Suppressor macrophage treated with lipopolysaccharide for 1 hour (primary cell): ENCODE measurements at regions not wholly inside any gene's neighbourhood (a gene's known extent, or its start where the extent isn't known, plus 50 kb on each side); places are given as distances from the start of the nearest gene placed in this dataset.
"Not testable (repeated sequence)": the region's sequence is repeated elsewhere in the genome, so short reads cannot be mapped to it uniquely, and the experiment has no call there.

Source experiments
- DNase-seq, 3 donors: peaks; one replicate each; pipeline ENCODE4 v3.0.0-alpha.2; 2020 to 2022

DNA sequence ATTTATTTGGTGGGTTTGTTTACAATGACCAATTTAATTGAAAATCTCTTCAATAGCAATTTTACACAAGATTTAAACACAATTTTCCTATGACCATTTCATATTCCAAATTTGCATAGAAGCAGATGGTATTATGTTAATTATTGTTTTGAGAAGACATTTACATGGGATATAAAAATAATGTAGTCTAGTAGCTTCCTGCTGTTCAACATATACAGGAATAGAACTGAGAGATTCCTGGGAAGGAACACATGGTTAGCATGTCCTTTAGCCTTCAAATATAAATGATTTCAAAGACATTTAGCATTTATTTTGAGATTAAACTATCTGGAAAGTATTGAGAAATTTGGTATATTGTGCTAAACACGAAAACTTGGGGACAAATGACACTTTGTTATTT lies 129.6 kb downstream of the KCNE4 start:
- no peak for DNase-seq

DNA sequence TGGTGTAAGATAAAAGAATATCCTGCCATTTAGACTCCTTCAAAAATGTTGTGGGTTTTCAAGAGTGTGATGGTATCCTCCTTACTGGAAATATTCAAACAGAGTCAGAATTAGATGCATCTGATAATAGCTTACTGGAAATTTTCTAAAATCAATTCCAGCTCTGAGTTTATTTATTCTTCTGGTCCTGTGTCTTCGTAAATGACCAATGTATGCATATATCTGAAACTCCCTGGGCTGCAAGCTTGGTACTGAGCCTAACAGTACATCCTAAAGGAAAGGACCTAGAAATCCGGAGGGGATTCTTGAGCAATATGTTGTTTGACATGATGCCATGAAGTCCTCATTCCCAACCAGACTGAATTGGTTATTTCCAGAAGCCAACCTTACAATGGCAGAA lies 130.4 kb downstream of the KCNE4 start:
- no peak for DNase-seq

DNA sequence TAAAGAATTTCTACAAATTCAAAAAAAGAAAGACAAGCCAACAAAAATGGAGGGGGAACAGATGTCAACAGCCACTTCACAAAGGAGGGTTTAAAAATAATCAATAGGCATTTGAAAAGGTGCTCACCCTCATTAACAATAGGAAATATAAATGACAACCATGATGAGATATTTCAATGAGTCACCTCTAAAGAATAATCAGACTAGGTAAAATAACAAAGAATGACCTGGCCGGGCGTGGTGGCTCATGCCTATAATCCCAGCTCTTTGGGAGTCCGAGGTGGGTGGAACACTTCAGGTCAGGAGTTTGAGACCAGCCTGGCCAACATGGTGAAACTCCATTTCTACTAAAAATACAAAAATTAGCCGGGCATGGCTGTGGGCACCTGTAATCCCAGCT lies 133.6 kb downstream of the KCNE4 start:
- no peak for DNase-seq

DNA sequence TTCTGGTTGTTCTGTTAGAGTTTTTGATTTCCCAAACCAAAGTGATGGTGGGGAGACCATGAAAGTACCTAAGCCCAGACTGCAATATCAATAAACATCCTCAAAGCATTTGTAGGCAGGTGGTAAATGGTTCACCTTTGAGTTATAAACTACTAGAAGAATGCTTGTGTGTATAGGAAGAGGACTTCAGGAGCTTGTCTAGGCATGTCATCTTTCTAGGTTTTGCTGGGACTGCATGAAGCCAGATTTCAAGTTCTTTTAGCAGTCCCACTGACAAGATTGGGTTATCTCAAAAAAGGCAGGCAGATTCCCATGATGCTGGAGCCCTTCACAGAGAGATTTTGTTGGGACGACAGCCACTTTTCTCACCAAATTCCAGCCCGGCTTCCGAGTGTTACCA lies 135.3 kb downstream of the KCNE4 start:
- DNase-seq, result no peak

DNA sequence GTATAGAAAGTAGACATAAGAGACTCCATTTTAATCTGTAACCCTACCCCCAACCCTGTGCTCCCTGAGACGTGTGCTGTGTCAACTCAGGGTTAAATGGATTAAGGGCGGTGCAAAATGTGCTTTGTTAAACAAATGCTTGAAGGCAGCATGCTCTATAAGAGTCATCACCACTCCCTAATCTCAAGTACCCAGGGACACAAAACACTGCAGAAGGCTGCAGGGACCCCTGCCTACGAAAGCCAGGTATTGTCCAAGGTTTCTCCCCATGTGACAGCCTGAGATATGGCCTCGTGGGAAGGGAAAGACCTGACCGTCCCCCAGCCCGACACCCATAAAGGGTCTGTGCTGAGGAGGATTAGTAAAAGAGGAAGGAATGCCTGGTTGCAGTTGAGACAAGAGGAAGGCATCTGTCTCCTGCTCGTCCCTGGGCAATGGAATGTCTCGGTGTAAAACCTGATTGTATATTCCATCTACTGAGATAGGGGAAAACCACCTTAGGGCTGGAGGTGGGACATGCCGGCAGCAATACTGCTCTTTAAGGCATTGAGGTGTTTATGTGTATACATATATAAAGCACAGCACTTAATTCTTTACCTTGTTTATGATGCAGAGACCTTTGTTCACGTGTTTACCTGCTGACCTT lies 138.7 kb downstream of the KCNE4 start:
- DNase-seq, result not testable (repeated sequence)

DNA sequence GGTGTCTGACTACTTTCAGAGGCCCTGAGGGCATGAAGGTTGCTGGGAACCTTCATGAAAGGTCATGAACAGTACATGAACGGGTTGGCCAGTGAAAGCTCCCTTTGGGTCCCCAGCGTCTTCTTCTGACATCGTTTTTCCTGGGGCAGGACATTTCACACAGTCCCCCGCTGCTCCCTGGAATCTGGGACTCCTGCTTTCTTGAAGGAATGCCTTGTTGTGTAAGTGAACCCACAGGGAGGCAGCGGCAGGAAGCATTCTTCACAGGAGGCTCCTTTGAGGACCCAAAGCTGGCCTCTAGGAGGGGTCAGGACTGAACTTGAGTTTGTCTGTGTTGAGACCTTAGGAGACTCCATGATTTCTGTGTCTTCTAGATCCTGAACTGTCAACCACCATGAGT lies 144.3 kb downstream of the KCNE4 start:
- no peak for DNase-seq

DNA sequence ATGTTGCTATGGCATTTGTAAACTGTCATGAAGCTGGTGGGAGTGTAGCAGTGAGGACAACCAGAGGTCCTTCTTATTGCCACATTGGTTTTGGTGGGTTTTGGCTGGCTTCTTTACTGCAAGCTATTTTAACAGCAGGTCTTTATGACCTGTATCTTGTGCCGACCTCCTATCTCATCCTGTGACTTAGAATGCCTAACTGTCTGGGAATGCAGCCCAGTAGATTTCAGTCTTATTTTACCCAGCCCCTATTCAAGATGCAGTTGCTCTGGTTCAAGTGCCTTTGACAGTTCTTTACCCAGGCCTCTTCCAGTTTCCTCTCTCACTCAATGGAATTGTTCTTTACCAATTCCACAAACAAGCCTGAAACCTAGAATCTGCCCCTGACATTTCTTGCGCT lies 145.1 kb downstream of the KCNE4 start:
- no peak for DNase-seq

DNA sequence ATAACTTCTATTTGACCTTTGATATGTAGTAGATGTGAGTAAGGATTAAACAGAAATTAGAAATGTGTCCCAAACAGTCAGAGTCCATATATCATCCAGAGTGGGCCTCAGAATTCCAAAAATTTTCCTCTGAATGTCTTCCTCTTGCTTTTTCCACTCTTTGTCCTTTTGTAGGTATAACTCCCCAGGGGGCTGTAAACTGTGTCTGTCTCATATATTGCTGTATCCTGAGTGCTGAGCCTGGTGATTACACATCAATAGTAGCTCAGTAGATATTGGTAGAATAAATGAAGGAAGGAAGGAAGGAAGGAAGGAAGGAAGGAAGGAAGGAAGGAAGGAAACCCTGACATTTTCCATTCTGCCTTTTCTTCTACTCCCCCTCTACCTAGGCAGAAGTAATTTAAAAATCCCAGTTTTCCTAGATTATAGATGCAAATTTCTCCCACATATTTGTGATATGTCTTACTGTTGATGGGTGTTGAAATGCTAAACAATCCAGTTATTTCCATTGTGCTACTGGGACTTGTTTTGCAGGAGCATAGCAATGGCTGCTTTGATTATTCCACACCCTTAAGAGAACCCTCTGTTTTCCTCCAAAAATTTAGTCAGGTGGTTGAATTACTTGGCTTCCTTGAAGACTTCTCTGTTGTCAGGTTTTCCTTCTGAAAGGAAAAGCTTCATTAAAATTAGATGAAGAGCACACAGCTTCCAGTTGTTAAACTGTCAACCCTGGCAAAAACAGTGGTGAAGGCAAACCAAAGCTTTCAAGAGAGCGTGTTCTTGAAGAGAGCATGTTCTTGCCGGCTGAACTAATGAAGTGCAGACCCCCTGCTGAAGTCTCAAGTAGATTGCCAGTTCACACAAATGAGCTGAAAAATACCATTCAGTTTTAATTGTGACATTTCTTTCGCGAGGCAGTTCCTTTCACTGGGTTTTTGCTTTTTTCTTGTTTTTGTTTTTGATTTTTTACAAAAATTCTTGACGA lies 147.8 kb downstream of the KCNE4 start:
- no peak for DNase-seq

DNA sequence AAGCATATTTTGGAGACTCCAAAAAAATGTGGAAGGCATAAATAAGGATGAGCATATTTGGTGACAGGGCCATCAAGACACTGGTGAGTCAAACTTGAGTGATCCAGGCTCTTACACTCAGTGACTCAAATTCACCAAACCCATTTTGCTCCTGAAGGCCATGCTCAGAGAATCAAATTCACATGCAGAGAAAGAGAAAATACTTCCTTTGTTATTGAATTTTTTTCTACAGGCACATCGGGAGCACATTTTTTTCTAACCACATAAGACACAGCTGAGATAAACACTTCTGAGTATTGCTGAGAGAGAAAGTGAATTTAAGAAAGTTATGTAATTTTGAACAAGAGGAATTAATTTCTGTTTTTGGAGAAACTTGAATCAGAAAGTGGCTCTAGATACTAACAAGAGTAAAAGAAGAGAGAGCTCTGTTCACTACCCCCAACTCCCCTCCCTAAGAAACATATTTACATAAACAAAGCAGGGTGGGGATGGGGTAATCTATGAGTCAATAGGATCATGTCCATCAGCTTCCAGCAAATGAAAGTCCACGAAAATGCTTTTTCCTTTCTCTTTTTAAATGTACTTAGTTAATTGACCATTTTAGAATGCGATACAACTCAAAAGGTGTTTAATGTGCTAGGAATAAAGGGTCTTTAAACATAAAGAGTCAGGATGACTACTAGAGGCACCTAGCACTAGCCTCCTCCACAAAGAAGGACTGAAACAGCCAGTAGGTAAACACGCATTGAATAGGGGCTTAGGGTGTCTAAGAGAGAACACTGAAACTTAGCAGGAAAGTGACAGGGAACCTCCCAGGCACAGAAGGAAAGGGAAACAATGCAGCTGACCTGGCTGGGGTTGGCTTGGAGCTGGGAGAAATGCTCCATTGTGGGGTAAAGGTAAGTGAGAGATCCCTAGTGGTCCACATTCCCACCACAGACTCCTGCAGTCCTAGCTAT lies 152.3 kb downstream of the KCNE4 start:
- DNase-seq, result no peak

DNA sequence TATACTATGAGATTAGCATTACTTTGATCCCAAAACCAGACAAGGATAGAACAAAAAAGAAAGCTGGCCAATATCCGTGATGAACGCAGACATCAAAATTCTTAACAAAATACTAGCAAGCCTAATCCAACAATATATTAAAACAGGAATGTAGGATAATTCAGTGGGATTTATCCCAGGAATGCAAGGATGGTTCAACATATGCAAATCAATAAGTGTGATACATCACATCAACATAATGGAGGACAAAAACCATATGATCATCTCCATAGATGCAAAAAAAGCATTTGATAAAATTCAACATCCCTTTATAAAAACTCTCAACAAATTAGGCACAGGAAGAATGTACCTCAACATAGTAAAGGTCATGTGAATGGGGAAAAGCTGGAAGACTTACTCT lies 158.5 kb downstream of the KCNE4 start:
- DNase-seq, result no peak

DNA sequence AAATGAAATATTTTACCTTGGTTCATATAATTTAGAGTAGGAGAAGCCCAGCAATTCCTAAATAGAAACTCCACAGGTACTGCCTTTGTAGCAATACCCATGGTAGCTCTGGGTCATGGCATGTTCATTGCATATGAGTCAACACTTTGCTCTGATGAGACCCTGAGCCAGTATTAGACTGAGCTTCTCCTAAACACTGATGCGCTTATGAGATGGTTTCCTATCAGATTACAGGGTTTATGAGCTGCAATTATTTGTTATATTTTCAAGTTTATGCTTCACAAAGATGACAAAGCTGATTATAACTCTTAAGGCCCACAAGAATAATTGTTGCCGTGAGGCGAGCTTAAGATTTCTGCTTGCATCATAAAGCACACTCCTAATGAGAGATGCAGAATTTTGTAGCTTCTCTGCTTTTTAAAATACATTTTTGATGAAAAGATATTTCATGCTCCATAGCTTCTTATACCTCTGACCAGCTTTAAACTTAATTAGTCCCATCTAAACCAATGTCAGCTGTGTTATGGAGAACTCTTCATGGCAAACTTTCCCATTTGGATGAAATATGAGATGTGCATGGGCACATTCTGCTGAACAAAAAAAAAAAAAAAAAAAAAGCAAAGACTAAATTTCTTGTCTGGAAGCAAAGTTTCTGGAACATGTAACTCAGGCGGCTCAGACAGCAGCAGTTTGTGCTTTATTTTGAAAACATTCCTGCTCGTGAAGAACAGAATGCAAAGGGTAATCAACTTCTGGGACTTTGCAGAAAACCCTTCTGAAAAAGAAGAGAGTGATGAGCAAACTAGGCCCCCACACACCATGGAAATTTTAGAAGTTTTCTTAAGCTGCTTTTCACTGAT lies 162.6 kb downstream of the KCNE4 start:
- DNase-seq, result no peak

DNA sequence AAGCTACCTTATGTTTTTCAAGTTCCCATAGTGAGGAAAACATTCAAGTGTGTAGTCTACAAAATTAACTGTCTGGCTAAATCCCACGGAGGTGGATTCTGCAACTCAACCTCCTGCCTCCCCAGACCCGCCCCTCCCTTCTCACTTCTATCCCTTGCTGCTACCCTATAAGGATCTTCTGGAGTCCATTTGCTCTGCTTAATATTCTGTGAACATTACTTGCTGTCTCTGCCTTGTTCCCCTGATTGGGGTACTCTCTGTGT lies 163.2 kb downstream of the KCNE4 start:
- no peak for DNase-seq

DNA sequence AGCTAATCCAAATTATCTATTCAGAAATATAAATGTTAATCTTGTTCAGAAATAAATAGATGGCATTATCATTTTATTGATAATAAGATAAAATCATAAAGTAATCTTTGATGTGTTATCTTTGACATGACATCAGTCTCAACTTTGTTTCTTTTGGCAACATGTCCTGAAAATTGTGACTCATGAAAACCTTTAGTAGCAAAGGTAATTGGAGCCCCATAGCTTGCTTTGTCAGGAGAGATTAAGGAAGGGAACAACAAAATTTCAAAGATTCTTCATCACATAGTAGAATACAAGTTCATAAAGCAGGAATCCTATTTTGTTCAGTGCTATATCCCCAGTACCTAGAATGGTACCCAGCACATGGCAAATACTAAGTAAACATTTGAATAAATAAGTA lies 165.4 kb downstream of the KCNE4 start:
- no peak for DNase-seq

DNA sequence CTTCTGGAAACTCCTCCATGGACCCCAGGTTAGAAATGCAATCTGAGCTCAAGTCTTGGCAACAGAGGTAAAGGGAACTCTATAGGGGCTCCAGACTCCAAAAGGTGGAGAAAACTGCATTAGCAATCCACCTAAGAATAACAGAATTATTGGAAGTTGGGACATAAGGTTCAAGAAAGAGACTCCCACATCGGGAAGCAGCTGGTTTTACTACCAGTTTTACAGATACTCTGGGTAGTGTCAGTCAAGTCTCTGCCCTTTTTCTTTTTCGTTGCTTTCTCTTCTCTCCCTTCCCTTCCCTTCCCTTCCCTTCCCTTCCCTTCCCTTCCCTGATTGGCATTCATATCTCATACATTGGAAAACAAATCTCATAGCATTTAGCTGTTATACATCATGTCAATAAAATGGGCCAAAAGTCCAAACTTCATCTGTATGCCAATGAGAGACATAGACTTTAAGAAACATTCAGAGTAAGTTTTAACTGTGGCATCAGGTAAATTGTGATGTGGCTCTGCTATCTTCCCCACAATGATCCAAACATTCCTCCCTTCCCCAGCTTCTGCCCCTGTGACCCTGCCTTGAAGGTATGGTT lies 166.7 kb downstream of the KCNE4 start:
- DNase-seq, result no peak

DNA sequence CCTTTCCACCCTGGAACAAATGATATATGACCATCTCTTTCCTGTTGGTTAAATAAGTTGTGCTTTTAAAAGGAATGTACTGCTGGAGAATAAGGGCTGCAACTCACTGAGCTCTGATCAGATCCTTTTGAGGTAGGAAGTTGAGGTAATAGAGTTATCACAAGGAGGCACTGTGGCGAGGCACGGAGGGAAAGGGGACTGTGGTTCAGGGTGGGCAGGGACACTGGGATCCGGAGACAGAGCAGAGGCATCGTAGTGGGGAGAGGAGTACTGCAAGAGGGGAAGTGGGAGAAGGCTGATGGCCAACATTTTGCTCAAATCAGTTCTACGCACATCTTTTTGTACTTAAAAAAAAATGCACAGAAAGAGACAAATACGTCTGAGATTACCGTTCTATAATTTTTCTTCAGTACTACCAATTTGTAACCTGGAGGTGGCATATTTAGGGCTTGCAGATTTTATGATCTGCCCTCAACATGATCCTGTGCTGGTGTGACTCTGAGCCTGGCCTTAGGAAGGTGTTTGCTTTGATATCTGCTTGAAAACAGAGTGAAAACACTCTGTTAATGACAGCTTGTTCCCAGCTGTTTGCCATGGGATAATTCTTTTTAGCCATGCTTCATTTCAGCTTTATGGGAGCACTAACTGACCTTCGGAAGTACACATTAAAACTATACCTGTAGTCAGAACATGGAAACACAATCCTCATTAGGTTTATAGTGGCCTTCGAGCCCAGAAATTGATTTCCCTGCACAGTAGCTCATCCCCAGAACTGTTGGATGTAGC lies 168.1 kb downstream of the KCNE4 start:
- DNase-seq, result no peak

DNA sequence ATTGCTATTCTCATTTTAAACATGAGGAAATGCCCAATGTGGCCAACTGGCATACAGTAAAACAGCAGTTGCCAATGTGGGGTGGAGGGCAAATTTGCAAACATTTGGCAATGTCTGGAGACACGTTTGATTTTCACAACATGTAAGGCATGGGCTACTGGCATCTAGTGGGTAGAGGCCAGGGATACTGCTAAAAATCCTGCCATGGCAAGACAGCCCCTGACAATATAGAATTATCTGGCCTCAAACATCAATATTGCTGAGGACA lies 168.6 kb downstream of the KCNE4 start:
- DNase-seq, result no peak

DNA sequence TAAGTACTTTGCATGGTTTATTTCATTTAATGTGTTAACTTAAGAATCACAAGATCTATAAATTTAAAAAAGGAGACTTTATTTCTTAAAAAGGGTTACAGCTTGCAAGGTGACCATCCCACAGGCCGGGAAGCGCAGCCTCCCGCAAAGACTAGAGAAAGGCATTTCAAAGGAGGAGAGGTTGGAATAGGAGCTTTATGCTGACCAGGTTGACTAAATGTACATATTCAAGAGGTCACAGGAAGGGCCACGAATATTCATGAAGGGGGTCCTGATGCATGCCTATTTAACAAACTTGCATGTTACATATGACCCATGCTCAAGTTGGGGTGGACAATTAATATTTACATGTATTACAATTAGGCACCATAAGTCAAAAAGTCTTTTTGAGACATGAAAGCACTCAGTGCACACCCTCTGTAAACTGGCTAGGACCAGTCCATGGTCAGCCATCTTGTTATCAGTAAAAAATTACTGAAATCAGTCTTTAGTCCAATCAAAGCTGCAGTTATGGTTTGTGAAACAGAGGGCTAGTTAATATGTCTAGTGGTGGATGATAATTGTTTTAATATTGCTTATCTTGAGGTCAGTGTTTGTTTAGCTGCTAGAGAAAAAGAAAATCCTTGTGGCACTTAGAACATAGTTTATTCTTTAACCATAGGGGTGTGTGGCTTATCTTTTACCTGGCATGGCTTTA lies 169.3 kb downstream of the KCNE4 start:
- DNase-seq, result no peak

DNA sequence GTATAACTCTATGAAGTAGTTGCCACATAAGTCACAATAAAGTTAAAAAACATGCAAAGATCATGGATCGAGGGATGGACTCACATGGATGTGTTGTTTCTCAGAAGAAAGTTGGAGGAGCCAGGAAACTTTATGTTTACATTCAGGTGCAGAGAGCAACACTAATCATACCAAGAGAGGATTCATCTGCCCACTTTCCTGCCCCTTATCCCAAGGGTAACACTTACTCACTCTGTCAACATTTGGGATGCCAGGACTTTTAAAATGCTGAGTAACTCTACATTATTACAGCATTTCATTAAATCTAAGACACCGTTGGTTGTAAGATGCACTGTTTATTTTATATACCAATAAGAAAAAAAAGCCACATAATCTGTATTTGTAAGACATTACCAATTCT lies 170.4 kb downstream of the KCNE4 start:
- no peak for DNase-seq

DNA sequence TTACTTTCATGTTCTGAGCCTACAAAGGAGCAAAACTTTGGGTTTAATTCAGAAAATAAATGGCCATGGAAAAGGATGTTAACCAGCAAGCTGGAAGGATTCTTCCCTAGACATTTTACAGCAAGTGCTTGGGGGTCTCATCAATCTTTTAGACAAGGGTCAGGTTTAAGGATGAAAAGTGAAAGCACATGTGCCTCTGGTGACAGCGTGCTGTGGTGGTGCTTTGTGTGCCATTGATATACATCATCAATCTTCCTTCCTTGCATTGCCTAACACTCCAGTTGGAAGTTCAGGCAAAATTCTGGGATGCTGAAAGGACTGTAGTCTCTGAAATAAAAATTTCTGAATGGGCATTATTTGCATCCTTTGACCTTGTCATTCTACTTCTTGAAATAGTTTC lies 171.2 kb downstream of the KCNE4 start:
- DNase-seq, result no peak

DNA sequence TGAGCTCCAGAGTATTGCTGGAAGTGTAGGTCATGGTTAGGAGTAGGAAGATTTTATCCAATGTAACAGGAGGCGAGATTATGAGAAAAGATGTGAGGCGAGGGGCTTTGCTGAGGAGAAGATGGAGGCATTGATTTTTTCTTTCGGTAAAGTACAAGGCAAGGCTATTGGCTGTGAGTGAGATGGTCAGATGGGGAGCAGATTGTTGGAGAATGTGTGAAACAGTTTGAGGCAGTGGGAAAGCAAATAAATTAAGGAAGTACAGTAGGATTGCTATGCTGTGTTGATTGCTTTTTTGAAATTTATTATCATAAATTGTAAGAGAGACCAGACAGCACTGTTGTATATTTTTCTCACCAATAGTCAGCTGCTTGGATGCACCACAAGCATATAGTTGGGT lies 173.3 kb downstream of the KCNE4 start:
- DNase-seq, result no peak

DNA sequence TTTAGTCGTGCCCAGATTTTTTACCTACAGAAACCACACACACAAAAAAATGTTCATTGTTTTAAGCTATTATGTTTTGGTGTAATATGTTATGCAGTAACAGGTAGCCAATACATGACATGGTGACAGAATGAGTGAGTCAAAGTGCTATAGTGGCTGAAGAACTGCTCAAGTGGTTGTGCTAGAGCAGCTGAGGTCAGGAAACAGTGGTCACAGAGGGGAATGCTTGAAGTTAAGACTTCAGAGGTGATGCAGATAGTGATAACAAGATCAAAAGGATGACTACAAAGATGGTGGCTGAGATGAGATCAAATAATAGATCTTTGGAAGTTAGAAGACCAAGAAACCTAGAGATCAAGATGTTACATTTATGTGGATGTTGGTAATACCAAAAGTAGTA lies 174.3 kb downstream of the KCNE4 start:
- DNase-seq, result no peak
